Hepatocyte (in vitro differentiated cells): ENCODE measurements at regions not wholly inside any gene's neighbourhood (a gene's known extent, or its start where the extent isn't known, plus 50 kb on each side); places are given as distances from the start of the nearest gene placed in this dataset.

Experiments used
- CTCF ChIP-seq: fragments of 200-600 bp; sonication (generic); IDR thresholded peaks from 2 replicates; pipeline ENCODE4 v1.5.1; 2016; ENCODE audit warnings: antibody characterized with exemption, mild to moderate bottlenecking; ENCODE audit not compliant: poor library complexity
- EZH2 ChIP-seq: fragments of 200-600 bp; sonication (generic); IDR thresholded peaks from 2 replicates; pipeline ENCODE4 v1.6.1; 2016; ENCODE audit warnings: antibody characterized with exemption, mild to moderate bottlenecking, borderline replicate concordance

- TF ChIP-seq CTCF (no peak), EZH2 (no peak)
Observed at GRCh38 chr3:46145147-46145546, 63.0 kb downstream of the CCR1 start.
